Gastrocnemius medialis (tissue), 4 donors: ENCODE measurements at regions not wholly inside any gene's neighbourhood (a gene's known extent, or its start where the extent isn't known, plus 50 kb on each side); places are given as distances from the start of the nearest gene placed in this dataset.

Experiments
- ATAC-seq, 2 donors: fragments of 150-250 bp; one replicate each; pipeline ENCODE4 v1.9.1; 2016
- DNase-seq, 2 donors: peaks; one replicate each; pipeline ENCODE4 v3.0.0-alpha.2; 2019
- H3K27ac ChIP-seq, 4 donors: fragments of 200-600 bp; sonication (generic); 1 replicate in 1 of 4; 2 replicates in 3 of 4; pipeline ENCODE4 v1.5.1; 2016 to 2018; ENCODE audit warnings: mild to moderate bottlenecking in 2 of 4, moderate library complexity in 1 of 4
- H3K27me3 ChIP-seq, 3 donors: fragments of 200-600 bp; sonication (generic) in 2 of 3; 1 replicate in 1 of 3; 2 replicates in 2 of 3; pipeline versions ENCODE4 v1.5.1 to v1.6.0; 2016 to 2019; ENCODE audit warnings: mild to moderate bottlenecking in 1 of 3, moderate library complexity in 1 of 3
- H3K36me3 ChIP-seq, 2 donors: fragments of 200-600 bp; sonication (generic) in 1 of 2; one replicate each; pipeline ENCODE4 v1.5.1; 2017 to 2018
- H3K4me1 ChIP-seq, 2 donors: fragments of 200-600 bp; sonication (generic) in 1 of 2; one replicate each; pipeline ENCODE4 v1.5.1; 2016 to 2017; ENCODE audit warnings: mild to moderate bottlenecking in 2 of 2
- H3K4me3 ChIP-seq, 4 donors: fragments of 200-600 bp; sonication (generic) in 3 of 4; 1 replicate in 1 of 4; 2 replicates in 3 of 4; pipeline ENCODE4 v1.5.1; 2016 to 2019; ENCODE audit warnings: mild to moderate bottlenecking in 2 of 4
- H3K9me3 ChIP-seq, 3 donors: fragments of 200-600 bp; sonication (generic) in 2 of 3; 1 replicate in 1 of 3; 2 replicates in 2 of 3; pipeline ENCODE4 v1.5.1; 2016 to 2019
- POLR2A ChIP-seq, 2 donors: fragments of 450-650 bp; IDR thresholded peaks; one replicate each; pipeline ENCODE4 v1.6.1; 2017; ENCODE audit warnings: antibody characterized with exemption in 2 of 2, mild to moderate bottlenecking in 2 of 2, moderate library complexity in 2 of 2
- in situ Hi-C, 4 donors: fragments of 200-750 bp; cut with MboI; loops; one replicate each; pipeline versions ENCODE4 v1.15.0 to v1.8.0; 2017; ENCODE audit warnings: low sequenced_read_pairs in 4 of 4
- intact Hi-C: fragments of 100-400 bp; cut with DNase I; formaldehyde crosslinking; loops from one replicate; pipeline ENCODE4 v1.15.1; 2023; ENCODE audit warnings: low total_unique reads
- TF ChIP-seq, protein P1 (sequence below), 5 experiments: fragments of 450-650 bp in 3 of 5; fragments of 200-600 bp in 2 of 5; sonication (generic) in 2 of 5; IDR thresholded peaks in 4 of 5; conservative IDR thresholded peaks in 1 of 5; 1 replicate in 4 of 5; 2 replicates in 1 of 5; pipeline ENCODE4 v1.5.1; 2016 to 2019; ENCODE audit warnings: antibody characterized with exemption in 5 of 5, mild to moderate bottlenecking in 3 of 5, moderate library complexity in 3 of 5

DNA sequence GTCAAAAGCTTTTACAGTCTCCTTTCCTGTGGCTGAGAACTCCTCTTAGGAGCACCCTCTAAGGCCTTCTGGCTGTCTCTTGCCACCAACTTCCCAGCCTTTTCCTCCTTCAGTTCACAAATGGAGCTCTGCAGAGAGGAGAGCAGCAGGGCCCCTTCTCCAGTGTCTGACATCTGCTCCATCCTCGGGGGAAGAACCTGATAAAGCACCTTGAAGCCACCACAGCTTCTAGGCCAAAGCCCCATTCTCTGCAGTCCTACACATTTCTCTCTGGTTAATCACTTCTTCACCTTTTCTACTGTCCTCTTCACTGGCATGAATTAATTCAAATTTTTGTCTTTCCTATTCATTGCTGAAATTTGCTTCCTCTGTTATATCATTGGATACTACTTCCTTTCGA, 378.1 kb upstream of the POU3F1 start:
- TF ChIP-seq, protein P1, sequence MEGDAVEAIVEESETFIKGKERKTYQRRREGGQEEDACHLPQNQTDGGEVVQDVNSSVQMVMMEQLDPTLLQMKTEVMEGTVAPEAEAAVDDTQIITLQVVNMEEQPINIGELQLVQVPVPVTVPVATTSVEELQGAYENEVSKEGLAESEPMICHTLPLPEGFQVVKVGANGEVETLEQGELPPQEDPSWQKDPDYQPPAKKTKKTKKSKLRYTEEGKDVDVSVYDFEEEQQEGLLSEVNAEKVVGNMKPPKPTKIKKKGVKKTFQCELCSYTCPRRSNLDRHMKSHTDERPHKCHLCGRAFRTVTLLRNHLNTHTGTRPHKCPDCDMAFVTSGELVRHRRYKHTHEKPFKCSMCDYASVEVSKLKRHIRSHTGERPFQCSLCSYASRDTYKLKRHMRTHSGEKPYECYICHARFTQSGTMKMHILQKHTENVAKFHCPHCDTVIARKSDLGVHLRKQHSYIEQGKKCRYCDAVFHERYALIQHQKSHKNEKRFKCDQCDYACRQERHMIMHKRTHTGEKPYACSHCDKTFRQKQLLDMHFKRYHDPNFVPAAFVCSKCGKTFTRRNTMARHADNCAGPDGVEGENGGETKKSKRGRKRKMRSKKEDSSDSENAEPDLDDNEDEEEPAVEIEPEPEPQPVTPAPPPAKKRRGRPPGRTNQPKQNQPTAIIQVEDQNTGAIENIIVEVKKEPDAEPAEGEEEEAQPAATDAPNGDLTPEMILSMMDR (IDR thresholded peaks at IDR 0.05 in 4 of 5, conservative IDR thresholded peaks at IDR 0.05 in 1 of 5), result no peak
- TF ChIP-seq POLR2A (IDR thresholded peaks at IDR 0.05), result no peak
- Histone ChIP-seq H3K9me3 (no peaks in the 10 kb centered on the region), H3K36me3 (no peaks in the 10 kb centered on the region), H3K4me1 (no peaks in the 10 kb centered on the region), H3K4me3 (no peak overlapping the region), H3K27me3 (peaks cover 0 to 3% (median 0%) of the 10 kb centered on the region in 3 donors), H3K27ac (no peak overlapping the region)
- in situ Hi-C loops, result no loop called here
- intact Hi-C loops, result no loop called here
- ATAC-seq, result no peak
- DNase-seq, result no peak

DNA sequence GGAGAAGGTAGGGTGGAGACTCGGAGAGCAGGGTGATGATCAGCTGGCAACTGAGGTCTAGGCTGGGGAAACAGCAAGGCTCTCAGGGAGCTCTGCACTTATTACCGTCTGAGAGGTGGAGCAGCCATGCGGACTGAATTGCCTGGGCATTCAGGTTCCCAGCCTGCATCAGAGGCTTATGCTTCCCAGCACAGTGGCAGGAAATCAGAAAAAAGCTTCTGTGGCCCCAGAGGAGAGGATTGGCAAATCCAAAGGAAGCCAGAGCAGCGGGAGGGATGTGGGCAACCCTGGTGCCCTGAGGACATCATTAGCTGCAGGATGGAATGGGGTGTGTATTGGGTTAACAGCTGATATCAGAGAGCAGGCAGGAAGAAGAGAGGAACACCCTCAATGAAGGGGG, 374.1 kb upstream of the POU3F1 start:
- in situ Hi-C loops, result no loop called here
- Histone ChIP-seq H3K9me3 (peaks cover 0 to 5% (median 0%) of the 10 kb centered on the region in 3 donors), H3K27me3 (peaks cover 0 to 3% (median 0%) of the 10 kb centered on the region in 3 donors), H3K4me3 (no peak overlapping the region), H3K27ac (no peak overlapping the region), H3K4me1 (no peaks in the 10 kb centered on the region), H3K36me3 (no peaks in the 10 kb centered on the region)
- intact Hi-C loops, result no loop called here
- ATAC-seq, result no peak
- no peak for DNase-seq
- TF ChIP-seq, protein P1 (IDR thresholded peaks at IDR 0.05 in 4 of 5, conservative IDR thresholded peaks at IDR 0.05 in 1 of 5), result no peak
- TF ChIP-seq POLR2A (IDR thresholded peaks at IDR 0.05), result no peak

DNA sequence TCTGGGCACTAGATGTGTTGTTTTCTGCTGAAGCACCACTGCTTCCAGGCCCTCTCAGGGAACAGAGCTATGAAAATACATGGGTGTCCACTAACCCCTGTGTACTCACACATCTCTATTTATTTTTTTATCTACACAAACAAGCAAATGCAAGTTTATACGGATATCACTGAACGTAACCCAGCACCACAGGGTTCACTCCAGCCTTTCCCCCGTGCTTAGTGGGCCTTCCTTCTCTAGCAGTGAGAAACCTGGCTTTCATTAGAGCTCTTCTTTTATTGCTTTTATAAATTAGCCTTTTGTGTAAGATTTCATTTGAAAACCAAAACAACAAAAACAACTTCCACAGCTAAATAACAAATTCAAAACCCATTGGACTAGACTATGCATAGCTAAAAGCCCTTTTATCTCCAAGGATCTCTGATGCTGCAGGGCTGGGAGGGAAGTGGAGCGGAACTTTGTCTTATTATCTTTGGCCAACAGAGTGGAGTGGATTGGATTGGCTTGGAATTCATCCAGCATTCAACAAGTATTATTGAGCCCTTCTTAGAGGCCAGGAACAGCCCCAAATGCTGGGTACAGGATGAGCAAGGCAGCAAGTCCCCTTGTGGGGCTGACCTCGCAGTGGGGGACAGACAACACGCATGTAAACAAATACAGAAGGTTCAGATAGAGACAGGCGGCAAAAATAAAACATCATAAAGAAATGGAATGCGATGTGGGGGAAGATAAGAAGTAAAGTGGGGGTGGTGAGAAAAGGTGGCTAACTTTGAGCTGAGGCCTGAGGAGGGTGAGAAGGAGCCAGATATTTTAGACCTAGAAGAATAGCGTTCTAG, 371.8 kb upstream of the POU3F1 start:
- Histone ChIP-seq H3K27ac (no peak overlapping the region), H3K4me1 (no peaks in the 10 kb centered on the region), H3K4me3 (no peak overlapping the region), H3K27me3 (peaks cover 0 to 3% (median 0%) of the 10 kb centered on the region in 3 donors), H3K9me3 (peaks cover 0 to 5% (median 0%) of the 10 kb centered on the region in 3 donors), H3K36me3 (no peaks in the 10 kb centered on the region)
- ATAC-seq, result no peak
- no peak for TF ChIP-seq POLR2A (IDR thresholded peaks at IDR 0.05)
- TF ChIP-seq, protein P1 (IDR thresholded peaks at IDR 0.05 in 4 of 5, conservative IDR thresholded peaks at IDR 0.05 in 1 of 5), result no peak
- no peak for DNase-seq
- in situ Hi-C loops (no loop called here), intact Hi-C loops (no loop called here)

DNA sequence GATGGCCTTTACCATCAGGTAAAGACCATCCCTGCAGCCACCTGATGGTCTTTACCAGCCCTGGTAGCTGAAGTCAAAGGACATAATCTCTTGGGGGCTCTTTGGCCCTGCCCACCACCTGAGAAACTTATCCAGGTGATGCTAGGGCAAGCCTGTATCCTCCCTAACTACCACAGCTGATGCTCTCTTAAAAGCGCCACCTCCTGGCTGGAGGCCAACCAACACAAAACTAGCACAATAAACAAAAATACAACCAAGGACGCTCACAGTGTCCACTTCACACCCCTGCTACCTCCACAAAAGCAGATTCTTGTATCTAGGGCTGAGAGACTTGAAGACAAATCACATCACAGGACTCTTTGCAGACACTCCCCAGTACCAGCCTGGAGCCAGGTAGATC, 357.1 kb upstream of the POU3F1 start:
- DNase-seq (no peak), ATAC-seq (no peak)
- Histone ChIP-seq H3K36me3 (no peaks in the 10 kb centered on the region), H3K9me3 (peaks cover 0 to 18% (median 4%) of the 10 kb centered on the region in 3 donors), H3K4me1 (no peaks in the 10 kb centered on the region), H3K27ac (no peak overlapping the region), H3K4me3 (no peak overlapping the region), H3K27me3 (peaks cover 0 to 5% (median 2%) of the 10 kb centered on the region in 3 donors)
- in situ Hi-C loops (no loop called here), intact Hi-C loops (no loop called here)
- TF ChIP-seq POLR2A (IDR thresholded peaks at IDR 0.05), result no peak
- TF ChIP-seq, protein P1 (IDR thresholded peaks at IDR 0.05 in 4 of 5, conservative IDR thresholded peaks at IDR 0.05 in 1 of 5), result no peak
